A549 (cell line): ENCODE measurements at regions not wholly inside any gene's neighbourhood (a gene's known extent, or its start where the extent isn't known, plus 50 kb on each side); places are given as distances from the start of the nearest gene placed in this dataset.

ENCODE experiments used
- ATAC-seq, 2 experiments: fragments of 200-7000 bp in 1 of 2; fragments of >200 bp in 1 of 2; cut with Nextera tagmentation in 1 of 2; cut with Tn5 transposase in 1 of 2; 3 replicates each; pipeline versions ENCODE4 v1.8.0 to v1.9.1; 2018 to 2020; ENCODE audit warnings: mild to moderate bottlenecking in 1 of 2, moderate library complexity in 1 of 2
- CTCF ChIA-PET: fragments of 300-600 bp; sonication (Branson Sonifier 250); formaldehyde crosslinking; extraction: SDS; loops from one replicate; lab custom pipeline; 2021; ENCODE audit warnings: antibody characterized with exemption, inconsistent platforms; lab: Yijun Ruan, JAX
- POLR2A ChIA-PET: fragments of 350-600 bp; formaldehyde crosslinking; extraction: SDS; loops from one replicate; lab custom pipeline; 2021; ENCODE audit warnings: antibody characterized with exemption, inconsistent platforms; lab: Yijun Ruan, JAX
- DNase-seq, 2 experiments: peaks; one replicate each; pipeline versions ENCODE4 v3.0.0 to v3.0.0-alpha.2; 2011 to 2016; ENCODE audit warnings: low read depth in 1 of 2, low spot score in 1 of 2
- FAIRE-seq: peaks from 2 replicates; lab custom pipeline; 2011; peaks lifted over from hg19 to GRCh38; lab: Jason Lieb, UNC
- H3K27ac ChIP-seq, 2 experiments: fragments of >200 bp; sonication (Bioruptor Twin); formaldehyde crosslinking; 3 replicates each; pipeline ENCODE4 v1.5.1; 2016 to 2017
- H3K4me1 ChIP-seq: fragments of >200 bp; sonication (Bioruptor Twin); formaldehyde crosslinking; 3 replicates; pipeline ENCODE4 v1.6.1; 2016
- H3K4me2 ChIP-seq: fragments of >200 bp; sonication (Bioruptor Twin); formaldehyde crosslinking; 3 replicates; pipeline ENCODE4 v1.6.1; 2016
- H3K4me3 ChIP-seq: fragments of >200 bp; sonication (Bioruptor Twin); formaldehyde crosslinking; 3 replicates; pipeline ENCODE4 v1.5.1; 2016
- H3K9me3 ChIP-seq: fragments of >200 bp; sonication (Bioruptor Twin); formaldehyde crosslinking; 3 replicates; pipeline ENCODE4 v1.6.1; 2016
- CEBPB ChIP-seq, 2 experiments: fragments of >200 bp in 1 of 2; sonication (Bioruptor Twin) in 1 of 2; formaldehyde crosslinking in 1 of 2; IDR thresholded peaks; 2 replicates each; pipeline ENCODE4 v1.6.1; 2012 to 2016
- FOXS1 ChIP-seq: fragments of 250-450 bp; sonication (Bioruptor Pico); IDR thresholded peaks from 2 replicates; pipeline ENCODE4 v1.5.0; 2020; ENCODE audit warnings: mild to moderate bottlenecking, moderate library complexity
- HES2 ChIP-seq: fragments of >200 bp; sonication (Bioruptor Twin); formaldehyde crosslinking; IDR thresholded peaks from 2 replicates; pipeline ENCODE4 v1.6.1; 2016
- HOXB5 ChIP-seq: fragments of 250-450 bp; sonication (Bioruptor Pico); IDR thresholded peaks from 2 replicates; pipeline ENCODE4 v1.5.0; 2020; ENCODE audit warnings: mild to moderate bottlenecking, moderate library complexity
- JUN ChIP-seq, 2 experiments: fragments of >200 bp; sonication (Bioruptor Twin); formaldehyde crosslinking; IDR thresholded peaks; 2 replicates in 1 of 2; 3 replicates in 1 of 2; pipeline ENCODE4 v1.6.1; 2016 to 2017
- NPAS2 ChIP-seq: fragments of 250-450 bp; sonication (Bioruptor Pico); IDR thresholded peaks from 2 replicates; pipeline ENCODE4 v1.8.0; 2022; ENCODE audit warnings: mild to moderate bottlenecking, moderate library complexity, borderline replicate concordance
- NR3C1 ChIP-seq: fragments of >200 bp; sonication (Bioruptor Twin); formaldehyde crosslinking; IDR thresholded peaks from 3 replicates; pipeline ENCODE4 v1.6.1; 2017
- REST ChIP-seq: fragments of 200-600 bp; sonication (generic); IDR thresholded peaks from 2 replicates; pipeline ENCODE4 v1.6.1; 2016; ENCODE audit warnings: antibody characterized with exemption, mild to moderate bottlenecking, moderate library complexity
- SREBF2 ChIP-seq: fragments of 450-650 bp; IDR thresholded peaks from 2 replicates; pipeline ENCODE4 v1.6.1; 2014; ENCODE audit warnings: mild to moderate bottlenecking, moderate library complexity
- ZC3H11A ChIP-seq: fragments of 450-650 bp; IDR thresholded peaks from 2 replicates; pipeline ENCODE4 v1.6.1; 2014; ENCODE audit warnings: antibody characterized with exemption, mild to moderate bottlenecking
- TF ChIP-seq, protein P1 (sequence below): fragments of 250-450 bp; sonication (Bioruptor Pico); IDR thresholded peaks from 2 replicates; pipeline ENCODE4 v1.5.0; 2021; ENCODE audit warnings: mild to moderate bottlenecking, moderate library complexity, borderline replicate concordance
- TF ChIP-seq, protein P2 (sequence below): IDR thresholded peaks from 2 replicates; pipeline ENCODE4 v1.6.1; 2012
- TF ChIP-seq, protein P3 (sequence below): fragments of 250-450 bp; sonication (Bioruptor Pico); IDR thresholded peaks from 2 replicates; pipeline ENCODE4 v1.5.0; 2020; ENCODE audit warnings: low read depth, mild to moderate bottlenecking, moderate library complexity

DNA sequence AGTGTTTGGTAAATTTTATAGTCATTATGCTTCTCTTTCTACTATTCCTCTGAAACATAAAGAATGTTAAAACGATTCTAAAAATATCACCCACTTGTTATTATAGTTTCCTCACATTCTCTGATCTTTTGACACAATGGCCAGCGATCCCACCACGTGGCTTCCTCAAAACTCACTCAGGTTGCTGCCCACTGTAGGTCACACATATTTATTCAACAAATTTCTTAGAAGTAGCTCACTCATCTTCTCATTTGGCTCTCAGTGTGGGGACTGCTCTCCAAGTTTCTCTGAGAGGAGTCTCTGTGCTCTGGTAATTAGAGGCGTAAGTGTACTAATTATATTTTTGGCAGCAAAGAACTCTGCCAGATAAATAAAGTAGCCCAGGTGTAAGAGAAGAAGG, 465.4 kb downstream of the CDH11 start (continued):
- TF ChIP-seq HES2, result no peak
- no peak for TF ChIP-seq CEBPB (IDR thresholded peaks at IDR 0.05)
- TF ChIP-seq HOXB5 (CRISPR knock-in tag), result no peak
- no peak for TF ChIP-seq SREBF2
- no peak for TF ChIP-seq NPAS2 (CRISPR knock-in tag)
- no peak for TF ChIP-seq JUN (IDR thresholded peaks at IDR 0.05)
- no peak for TF ChIP-seq ZC3H11A

DNA sequence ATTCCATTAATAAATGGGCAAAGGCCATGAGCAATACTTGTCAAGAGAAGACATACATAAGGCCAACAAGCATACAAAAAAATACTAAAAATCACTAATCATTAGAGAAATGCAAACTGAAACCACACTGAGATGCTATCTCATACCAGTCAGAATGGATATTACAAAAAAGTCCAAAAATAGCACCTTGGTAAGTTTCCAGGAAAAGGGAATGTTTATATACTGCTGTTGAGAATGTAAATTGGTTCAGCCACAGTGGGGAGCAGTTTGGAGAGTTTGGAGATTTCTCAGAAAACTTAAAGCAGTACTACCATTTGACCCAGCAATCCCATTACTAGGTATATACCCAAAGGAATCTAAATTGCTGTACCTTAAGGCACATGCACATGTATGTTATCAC, 467.7 kb downstream of the CDH11 start:
- CTCF ChIA-PET, result no interaction called here

More for the DNA sequence above, 467.7 kb downstream of the CDH11 start:
- Histone ChIP-seq H3K4me2 (no peak overlapping the region), H3K4me1 (no peaks in the 10 kb centered on the region), H3K27ac (no peak overlapping the region), H3K4me3 (no peak overlapping the region), H3K9me3 (no peaks in the 10 kb centered on the region)
- POLR2A ChIA-PET, result no interaction called here
- TF ChIP-seq REST, result no peak
- TF ChIP-seq, protein P1, sequence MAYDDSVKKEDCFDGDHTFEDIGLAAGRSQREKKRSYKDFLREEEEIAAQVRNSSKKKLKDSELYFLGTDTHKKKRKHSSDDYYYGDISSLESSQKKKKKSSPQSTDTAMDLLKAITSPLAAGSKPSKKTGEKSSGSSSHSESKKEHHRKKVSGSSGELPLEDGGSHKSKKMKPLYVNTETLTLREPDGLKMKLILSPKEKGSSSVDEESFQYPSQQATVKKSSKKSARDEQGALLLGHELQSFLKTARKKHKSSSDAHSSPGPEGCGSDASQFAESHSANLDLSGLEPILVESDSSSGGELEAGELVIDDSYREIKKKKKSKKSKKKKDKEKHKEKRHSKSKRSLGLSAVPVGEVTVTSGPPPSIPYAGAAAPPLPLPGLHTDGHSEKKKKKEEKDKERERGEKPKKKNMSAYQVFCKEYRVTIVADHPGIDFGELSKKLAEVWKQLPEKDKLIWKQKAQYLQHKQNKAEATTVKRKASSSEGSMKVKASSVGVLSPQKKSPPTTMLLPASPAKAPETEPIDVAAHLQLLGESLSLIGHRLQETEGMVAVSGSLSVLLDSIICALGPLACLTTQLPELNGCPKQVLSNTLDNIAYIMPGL (CRISPR knock-in tag), result no peak
- TF ChIP-seq NR3C1, result no peak
- TF ChIP-seq, protein P2, sequence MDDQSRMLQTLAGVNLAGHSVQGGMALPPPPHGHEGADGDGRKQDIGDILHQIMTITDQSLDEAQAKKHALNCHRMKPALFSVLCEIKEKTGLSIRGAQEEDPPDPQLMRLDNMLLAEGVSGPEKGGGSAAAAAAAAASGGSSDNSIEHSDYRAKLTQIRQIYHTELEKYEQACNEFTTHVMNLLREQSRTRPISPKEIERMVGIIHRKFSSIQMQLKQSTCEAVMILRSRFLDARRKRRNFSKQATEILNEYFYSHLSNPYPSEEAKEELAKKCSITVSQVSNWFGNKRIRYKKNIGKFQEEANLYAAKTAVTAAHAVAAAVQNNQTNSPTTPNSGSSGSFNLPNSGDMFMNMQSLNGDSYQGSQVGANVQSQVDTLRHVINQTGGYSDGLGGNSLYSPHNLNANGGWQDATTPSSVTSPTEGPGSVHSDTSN, result no peak
- TF ChIP-seq CEBPB (IDR thresholded peaks at IDR 0.05), result no peak
- TF ChIP-seq, protein P3, sequence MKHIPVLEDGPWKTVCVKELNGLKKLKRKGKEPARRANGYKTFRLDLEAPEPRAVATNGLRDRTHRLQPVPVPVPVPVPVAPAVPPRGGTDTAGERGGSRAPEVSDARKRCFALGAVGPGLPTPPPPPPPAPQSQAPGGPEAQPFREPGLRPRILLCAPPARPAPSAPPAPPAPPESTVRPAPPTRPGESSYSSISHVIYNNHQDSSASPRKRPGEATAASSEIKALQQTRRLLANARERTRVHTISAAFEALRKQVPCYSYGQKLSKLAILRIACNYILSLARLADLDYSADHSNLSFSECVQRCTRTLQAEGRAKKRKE, result no peak
- TF ChIP-seq FOXS1, result no peak
- no peak for TF ChIP-seq HOXB5 (CRISPR knock-in tag)
- FAIRE-seq, result no peak
- no peak for ATAC-seq
- no peak for DNase-seq
